ENCODE measurements at regions not wholly inside any gene's neighbourhood (a gene's known extent, or its start where the extent isn't known, plus 50 kb on each side); places are given as distances from the start of the nearest gene placed in this dataset.

DNA sequence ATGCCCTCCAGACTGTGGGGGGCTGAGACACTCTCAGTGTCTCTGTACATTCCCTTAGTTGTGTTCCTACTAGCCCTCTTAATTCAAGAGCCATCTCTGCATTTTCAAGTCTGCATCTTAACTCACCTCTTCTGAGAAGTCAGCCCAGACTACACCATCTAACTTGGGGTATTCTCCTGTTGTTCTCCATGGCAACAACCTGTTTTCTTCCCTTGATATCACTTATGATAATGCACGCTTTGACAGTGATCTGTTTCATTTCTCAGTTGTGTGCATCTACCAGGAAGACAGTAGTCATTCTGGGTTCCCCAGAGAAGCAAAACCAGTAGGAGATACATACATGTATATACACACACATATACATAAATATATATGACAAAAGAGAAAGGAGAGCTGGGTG lies 707.3 kb upstream of the IGFBP3 start:
- TF ChIP-seq, protein P1, sequence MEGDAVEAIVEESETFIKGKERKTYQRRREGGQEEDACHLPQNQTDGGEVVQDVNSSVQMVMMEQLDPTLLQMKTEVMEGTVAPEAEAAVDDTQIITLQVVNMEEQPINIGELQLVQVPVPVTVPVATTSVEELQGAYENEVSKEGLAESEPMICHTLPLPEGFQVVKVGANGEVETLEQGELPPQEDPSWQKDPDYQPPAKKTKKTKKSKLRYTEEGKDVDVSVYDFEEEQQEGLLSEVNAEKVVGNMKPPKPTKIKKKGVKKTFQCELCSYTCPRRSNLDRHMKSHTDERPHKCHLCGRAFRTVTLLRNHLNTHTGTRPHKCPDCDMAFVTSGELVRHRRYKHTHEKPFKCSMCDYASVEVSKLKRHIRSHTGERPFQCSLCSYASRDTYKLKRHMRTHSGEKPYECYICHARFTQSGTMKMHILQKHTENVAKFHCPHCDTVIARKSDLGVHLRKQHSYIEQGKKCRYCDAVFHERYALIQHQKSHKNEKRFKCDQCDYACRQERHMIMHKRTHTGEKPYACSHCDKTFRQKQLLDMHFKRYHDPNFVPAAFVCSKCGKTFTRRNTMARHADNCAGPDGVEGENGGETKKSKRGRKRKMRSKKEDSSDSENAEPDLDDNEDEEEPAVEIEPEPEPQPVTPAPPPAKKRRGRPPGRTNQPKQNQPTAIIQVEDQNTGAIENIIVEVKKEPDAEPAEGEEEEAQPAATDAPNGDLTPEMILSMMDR (IDR thresholded peaks at IDR 0.05; ENCODE audit: low read depth, low read length, missing control alignments), result no peak
- DNase-seq (ENCODE audit: low read depth), result no peak
- H3K4me3 ChIP-seq (ENCODE audit: low read depth, low read length), result no peak overlapping the region

DNA sequence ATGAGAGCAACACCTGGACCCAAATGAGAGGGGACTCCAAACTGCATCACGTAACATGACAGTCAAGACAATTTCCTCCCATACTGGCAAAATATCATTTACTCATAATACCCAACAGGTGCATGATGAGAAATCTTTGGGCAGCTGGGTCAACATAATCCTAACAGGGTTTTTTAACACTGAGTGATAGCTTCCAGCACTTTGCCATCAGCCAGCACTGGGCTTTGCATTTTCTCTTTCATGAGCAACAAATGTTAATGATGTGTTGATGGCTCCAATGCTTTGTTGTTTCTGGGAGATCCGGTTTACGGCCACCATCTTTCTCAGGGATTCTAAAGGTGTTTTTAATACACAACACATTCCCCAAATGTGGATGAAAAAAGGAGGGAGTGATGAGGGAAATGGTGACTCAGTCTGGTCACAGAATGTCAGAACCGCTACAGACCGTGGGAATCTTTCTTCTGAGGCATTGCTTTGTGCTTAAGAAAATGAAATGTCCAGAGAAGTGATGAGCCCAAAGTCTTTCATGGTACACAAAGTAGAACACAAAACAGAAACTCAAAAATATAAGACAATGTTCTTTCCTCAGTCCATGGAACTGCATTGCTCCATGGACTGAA lies 705.7 kb upstream of the IGFBP3 start:
- TF ChIP-seq, protein P1 (IDR thresholded peaks at IDR 0.05; ENCODE audit: low read depth, low read length, missing control alignments), result no peak
- no peak for DNase-seq (ENCODE audit: low read depth)
- no peak overlapping the region for H3K4me3 ChIP-seq (ENCODE audit: low read depth, low read length)

DNA sequence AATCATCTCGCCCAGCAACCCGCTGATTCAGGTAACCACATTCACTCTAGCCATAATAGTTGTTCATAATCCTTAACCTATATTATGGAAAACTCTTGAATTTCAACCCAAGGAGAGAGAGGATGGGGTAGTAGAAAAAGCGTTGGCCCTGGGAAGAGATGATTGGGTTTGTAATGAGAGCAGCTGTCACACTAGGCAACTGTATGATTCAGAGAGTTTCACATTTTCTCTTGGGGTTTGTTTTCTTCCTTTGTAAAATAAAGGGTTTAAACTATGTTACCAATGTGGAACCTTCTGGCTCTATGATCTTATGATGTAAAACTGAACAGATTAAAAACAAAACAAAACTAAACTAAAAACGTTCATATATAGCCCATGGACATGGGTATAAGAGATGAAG lies 705.2 kb upstream of the IGFBP3 start:
- DNase-seq (ENCODE audit: low read depth), result no peak
- H3K4me3 ChIP-seq (ENCODE audit: low read depth, low read length), result no peak overlapping the region
- TF ChIP-seq, protein P1 (IDR thresholded peaks at IDR 0.05; ENCODE audit: low read depth, low read length, missing control alignments), result no peak

DNA sequence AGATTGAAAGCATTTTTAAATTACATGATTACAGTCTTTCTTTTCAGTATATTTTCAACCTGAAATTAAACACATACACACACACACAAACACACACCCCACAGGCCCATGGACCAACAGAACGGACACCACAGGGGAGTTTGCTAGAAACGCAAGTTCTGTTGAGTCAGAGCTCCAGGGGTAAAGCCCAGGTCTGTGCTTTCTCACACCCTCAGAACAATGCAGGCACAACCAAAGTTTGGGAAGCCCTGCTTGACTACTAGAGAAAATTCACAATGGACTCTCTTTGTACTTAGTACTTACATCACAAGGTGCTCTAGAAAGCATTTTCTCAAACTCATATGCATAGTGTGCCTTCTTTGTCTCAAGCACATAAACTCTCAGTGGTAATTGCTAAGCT lies 704.0 kb upstream of the IGFBP3 start:
- TF ChIP-seq, protein P1 (IDR thresholded peaks at IDR 0.05; ENCODE audit: low read depth, low read length, missing control alignments), result no peak
- no peak for DNase-seq (ENCODE audit: low read depth)
- no peak overlapping the region for H3K4me3 ChIP-seq (ENCODE audit: low read depth, low read length)

DNA sequence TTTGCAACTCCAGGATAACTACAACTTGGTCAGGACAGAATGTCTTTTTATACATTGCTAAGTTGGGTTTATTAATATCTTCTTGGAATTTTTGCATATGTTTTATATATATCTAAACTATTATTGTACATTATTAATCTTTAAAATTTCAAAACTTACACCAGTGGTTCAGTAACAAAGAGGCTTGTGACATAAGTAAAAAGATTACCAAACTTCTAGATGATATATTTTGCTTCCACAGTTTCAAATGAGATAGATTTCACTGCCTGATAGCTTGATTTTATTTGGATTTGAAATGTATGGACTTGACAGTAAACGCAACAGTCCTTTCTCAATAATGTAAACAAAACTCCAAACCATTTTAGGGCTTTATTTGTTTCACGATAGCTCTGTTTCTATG lies 701.2 kb upstream of the IGFBP3 start:
- H3K4me3 ChIP-seq (ENCODE audit: low read depth, low read length), result no peak overlapping the region
- DNase-seq (ENCODE audit: low read depth), result no peak
- TF ChIP-seq, protein P1 (IDR thresholded peaks at IDR 0.05; ENCODE audit: low read depth, low read length, missing control alignments), result no peak

DNA sequence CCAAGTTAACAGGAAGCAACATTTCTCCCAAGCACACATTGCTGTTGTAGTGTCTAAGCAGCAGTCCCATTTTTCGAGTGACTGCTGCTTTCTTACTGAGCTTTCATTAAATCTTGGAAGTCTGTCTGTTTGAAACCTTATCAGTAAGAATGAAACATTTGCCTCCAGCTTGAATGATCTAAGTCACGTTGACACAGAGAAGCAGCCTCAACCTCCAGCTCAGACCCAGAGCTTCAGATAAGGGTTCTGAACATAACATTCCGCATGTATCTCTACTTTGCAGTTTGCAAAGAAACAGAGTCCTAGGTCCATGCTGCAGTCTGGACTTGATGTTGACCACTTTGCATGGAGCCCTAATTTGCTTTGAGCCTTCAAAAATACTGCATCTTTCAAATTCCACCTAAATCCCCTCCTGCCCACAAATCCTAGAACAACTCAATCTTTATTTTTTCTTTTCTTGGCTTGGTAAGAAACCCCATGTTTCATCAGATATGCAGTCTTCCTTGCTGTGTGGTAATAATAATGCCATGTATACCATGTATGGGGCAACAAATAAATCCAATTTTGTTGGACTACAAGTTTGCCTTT lies 698.7 kb upstream of the IGFBP3 start:
- TF ChIP-seq, protein P1 (IDR thresholded peaks at IDR 0.05; ENCODE audit: low read depth, low read length, missing control alignments), result no peak
- H3K4me3 ChIP-seq (ENCODE audit: low read depth, low read length), result no peak overlapping the region
- DNase-seq (ENCODE audit: low read depth), result no peak

DNA sequence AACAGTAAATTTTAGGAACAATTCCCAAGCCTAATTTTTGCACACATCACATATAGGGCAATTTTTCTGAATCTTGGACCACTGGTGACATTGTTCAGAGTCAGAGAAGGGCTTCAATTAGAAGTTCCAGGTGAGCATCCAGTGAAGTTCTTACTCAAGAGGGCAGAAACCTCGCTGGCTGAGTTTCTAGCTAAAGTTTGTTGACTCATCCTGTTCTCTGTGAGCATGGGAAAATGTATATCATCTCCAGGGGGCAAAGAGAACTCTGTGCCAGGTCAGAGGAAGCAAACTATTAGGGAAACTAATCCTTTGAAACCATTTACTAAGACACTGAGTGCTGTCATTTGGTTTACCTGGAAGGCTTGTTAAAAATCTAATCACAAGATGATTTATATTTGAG lies 695.6 kb upstream of the IGFBP3 start:
- no peak for DNase-seq (ENCODE audit: low read depth)
- no peak overlapping the region for H3K4me3 ChIP-seq (ENCODE audit: low read depth, low read length)
- TF ChIP-seq, protein P1 (IDR thresholded peaks at IDR 0.05; ENCODE audit: low read depth, low read length, missing control alignments), result no peak
